ENCODE measurements at regions not wholly inside any gene's neighbourhood (a gene's known extent, or its start where the extent isn't known, plus 50 kb on each side); places are given as distances from the start of the nearest gene placed in this dataset.

DNA sequence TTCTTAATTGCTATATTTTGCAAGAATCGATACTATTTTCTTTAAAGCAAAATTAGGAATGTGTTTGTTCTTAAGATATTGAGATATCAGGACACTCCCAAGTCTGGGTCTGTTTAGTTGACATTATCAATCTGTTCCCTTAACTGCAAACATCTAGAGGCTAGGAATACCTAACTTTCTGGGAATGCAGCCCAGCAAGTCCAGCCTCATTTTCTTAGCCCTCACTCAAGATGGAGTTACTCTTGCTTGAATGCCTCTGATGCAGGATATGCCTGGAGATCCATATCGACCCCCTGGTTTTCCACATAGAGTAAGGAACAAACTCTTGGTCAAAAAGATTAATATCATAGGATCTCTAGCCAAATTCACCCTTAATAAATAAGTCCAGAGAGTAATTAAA, 305.3 kb upstream of the COBL start:
- Histone ChIP-seq H3K27me3 (replicated peaks; ENCODE audit: insufficient read depth) (no peaks in the 10 kb centered on the region), H3K36me3 (no peaks in the 10 kb centered on the region), H3K27ac (no peak overlapping the region), H3K4me3 (no peak overlapping the region), H3K4me1 (ENCODE audit: control insufficient read depth in 1 of 2, low read depth in 2 of 2) (no peaks in the 10 kb centered on the region), H3K9me3 (no peaks in the 10 kb centered on the region)
- TF ChIP-seq CTCF (IDR thresholded peaks at IDR 0.05): no peak
- ATAC-seq (ENCODE audit: insufficient number of reproducible peaks, low FRiP score, low read depth) (no peak), DNase-seq (ENCODE audit: low spot score) (no peak)

DNA sequence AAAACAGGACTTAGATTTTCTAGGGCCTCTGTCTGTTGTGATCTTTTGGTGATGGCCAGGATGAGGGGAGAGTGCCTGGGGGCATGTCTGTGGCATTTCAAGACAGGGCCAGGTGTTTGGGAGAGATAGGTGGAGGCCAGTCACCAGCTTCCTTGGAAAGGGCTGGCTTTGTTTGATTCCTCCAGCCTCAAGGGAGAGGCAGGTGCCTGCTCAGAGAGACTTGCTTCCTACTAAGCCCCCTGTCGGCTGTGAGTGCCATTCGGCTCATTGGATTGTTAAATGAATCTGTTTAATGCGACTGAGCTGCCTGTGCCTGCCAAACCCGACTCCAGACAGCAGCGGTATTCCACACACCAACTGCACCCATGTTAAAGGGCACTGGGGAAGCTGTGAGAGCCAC, 304.1 kb upstream of the COBL start:
- DNase-seq (ENCODE audit: low spot score) (no peak), ATAC-seq (ENCODE audit: insufficient number of reproducible peaks, low FRiP score, low read depth) (no peak)
- no peaks in the 10 kb centered on the region for H3K27me3 ChIP-seq (replicated peaks; ENCODE audit: insufficient read depth)
- no peak overlapping the region for H3K4me3 ChIP-seq
- no peaks in the 10 kb centered on the region for H3K4me1 ChIP-seq (ENCODE audit: control insufficient read depth in 1 of 2, low read depth in 2 of 2)
- no peaks in the 10 kb centered on the region for H3K9me3 ChIP-seq
- H3K36me3 ChIP-seq: no peaks in the 10 kb centered on the region
- H3K27ac ChIP-seq: no peak overlapping the region
- no peak for TF ChIP-seq CTCF (IDR thresholded peaks at IDR 0.05)

DNA sequence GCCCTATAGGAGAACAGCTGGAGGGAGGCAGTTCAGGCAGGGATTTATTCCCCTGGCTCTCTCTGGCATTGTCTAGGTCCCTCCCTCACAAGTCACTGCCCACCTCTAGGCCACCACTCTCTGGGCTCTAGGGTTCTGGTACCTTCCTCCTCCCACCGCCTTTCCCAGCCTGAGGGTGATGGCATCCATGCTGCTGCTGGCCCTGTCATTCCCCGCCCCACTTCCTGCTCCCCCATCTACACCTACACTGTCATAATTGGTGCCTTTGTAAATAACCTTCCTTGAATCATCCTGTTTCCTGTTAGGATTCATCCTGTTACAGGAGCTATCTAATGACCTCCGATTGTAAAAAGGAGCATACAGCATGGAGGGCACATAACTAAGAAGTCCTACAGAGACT, 303.3 kb upstream of the COBL start:
- no peak for DNase-seq (ENCODE audit: low spot score)
- Histone ChIP-seq H3K4me1 (ENCODE audit: control insufficient read depth in 1 of 2, low read depth in 2 of 2) (no peaks in the 10 kb centered on the region), H3K36me3 (no peaks in the 10 kb centered on the region), H3K27ac (no peak overlapping the region), H3K4me3 (no peak overlapping the region), H3K27me3 (replicated peaks; ENCODE audit: insufficient read depth) (no peaks in the 10 kb centered on the region), H3K9me3 (no peaks in the 10 kb centered on the region)
- TF ChIP-seq CTCF (IDR thresholded peaks at IDR 0.05): no peak
- no peak for ATAC-seq (ENCODE audit: insufficient number of reproducible peaks, low FRiP score, low read depth)

DNA sequence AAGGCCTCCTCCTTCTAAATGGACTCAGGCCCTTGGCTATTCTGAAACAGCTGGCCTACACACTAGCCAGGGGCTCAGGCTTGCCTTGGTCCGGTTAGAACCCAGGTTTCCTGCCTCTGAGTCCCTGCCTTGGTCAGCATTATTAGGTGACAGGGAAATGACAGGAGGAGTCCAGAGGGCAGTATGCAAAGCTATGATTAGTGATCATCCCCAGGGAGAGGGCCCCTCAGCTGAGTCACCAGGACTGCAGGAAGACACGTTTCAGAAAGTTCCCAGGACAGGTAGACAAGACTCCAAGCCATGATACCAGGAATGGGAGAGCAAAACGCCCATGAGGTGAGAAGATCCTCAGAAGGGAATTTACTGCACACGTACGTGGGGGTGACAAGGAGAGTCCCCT, 301.1 kb upstream of the COBL start:
- TF ChIP-seq CTCF (IDR thresholded peaks at IDR 0.05): no peak
- DNase-seq (ENCODE audit: low spot score) (no peak), ATAC-seq (ENCODE audit: insufficient number of reproducible peaks, low FRiP score, low read depth) (no peak)
- Histone ChIP-seq H3K9me3 (no peaks in the 10 kb centered on the region), H3K27ac (no peak overlapping the region), H3K36me3 (no peaks in the 10 kb centered on the region), H3K4me3 (no peak overlapping the region), H3K27me3 (replicated peaks; ENCODE audit: insufficient read depth) (no peaks in the 10 kb centered on the region), H3K4me1 (ENCODE audit: control insufficient read depth in 1 of 2, low read depth in 2 of 2) (no peaks in the 10 kb centered on the region)

DNA sequence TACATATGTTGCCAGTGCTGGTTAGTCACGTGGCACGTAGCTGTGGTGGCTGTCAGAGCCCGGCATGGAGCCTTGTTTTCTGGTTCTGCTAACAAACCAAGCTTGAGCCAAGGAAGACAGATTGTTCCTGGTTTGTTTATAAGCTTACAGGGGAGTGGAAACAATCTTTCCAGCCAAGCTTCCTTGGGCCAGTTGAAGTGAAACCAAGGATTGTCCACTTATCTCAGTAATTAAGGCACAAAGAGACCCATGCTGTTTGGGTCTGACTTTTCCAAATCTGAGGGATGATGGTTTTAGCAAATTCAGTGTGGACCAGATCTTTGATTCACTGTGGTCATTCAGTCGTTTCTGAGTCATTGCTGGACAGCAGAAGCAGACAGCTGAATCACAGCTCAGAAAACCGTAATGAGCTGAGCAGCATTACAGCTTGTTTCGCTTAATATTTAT, 297.3 kb upstream of the COBL start:
- Histone ChIP-seq H3K4me1 (ENCODE audit: control insufficient read depth in 1 of 2, low read depth in 2 of 2) (no peaks in the 10 kb centered on the region), H3K27ac (no peak overlapping the region), H3K27me3 (replicated peaks; ENCODE audit: insufficient read depth) (no peaks in the 10 kb centered on the region), H3K4me3 (no peak overlapping the region), H3K9me3 (no peaks in the 10 kb centered on the region), H3K36me3 (no peaks in the 10 kb centered on the region)
- TF ChIP-seq CTCF (IDR thresholded peaks at IDR 0.05): no peak
- ATAC-seq (ENCODE audit: insufficient number of reproducible peaks, low FRiP score, low read depth): no peak
- DNase-seq (ENCODE audit: low spot score): no peak
